ENCODE measurements at regions not wholly inside any gene's neighbourhood (a gene's known extent, or its start where the extent isn't known, plus 50 kb on each side); places are given as distances from the start of the nearest gene placed in this dataset.
A peak's percentile ranks its signal among the peaks of the same experiment; 100 is the strongest.

DNA sequence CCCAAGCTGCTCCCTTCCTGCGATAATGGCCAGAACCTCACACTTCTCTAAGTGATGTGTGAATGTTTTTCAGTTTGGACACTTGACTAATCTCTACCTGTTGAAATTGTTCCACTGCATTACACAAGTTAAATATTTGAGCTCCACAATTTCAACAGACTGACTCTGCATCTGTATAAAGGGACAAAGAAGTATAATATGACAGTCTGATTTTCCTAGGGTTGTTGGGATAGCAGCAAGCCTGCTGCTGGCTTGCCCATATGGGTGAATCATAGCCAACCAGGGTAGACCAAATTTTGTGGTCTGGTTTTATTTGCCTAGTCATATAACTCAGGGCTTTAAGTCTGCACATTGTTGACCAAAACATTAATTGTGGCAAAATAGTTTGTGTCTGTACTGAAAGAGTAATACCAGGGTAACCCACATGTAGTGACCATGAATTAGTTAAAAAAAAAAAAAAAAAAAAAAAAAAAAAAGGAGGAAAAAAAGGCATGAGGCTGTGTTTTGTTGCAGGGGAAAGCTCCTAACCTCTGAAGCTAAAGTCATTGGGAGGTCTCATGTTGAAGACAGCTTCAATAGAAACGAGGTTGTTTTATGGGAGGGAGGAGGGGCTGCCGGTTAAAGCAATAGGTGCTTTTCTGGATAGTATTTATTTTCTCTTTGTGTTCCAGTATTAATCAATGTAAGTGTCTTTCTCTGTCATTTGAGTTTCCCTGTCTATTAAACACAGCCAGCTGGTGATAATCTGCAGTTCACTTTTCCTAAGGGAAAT lies 534.2 kb downstream of the RAB28 start (continued):
- TF ChIP-seq CREB1 (IDR thresholded peaks at IDR 0.05) (no peak), CREB1 (CRISPR knock-in tag; IDR thresholded peaks at IDR 0.05) (peak; percentile 33; the same call in 1 of the 2 replicates), RXRB (CRISPR knock-in tag; IDR thresholded peaks at IDR 0.05; ENCODE audit: borderline replicate concordance) (0 out of 2 replicates have a peak, but pooled peaks have one; percentile 27), KLF6 (CRISPR knock-in tag; IDR thresholded peaks at IDR 0.05) (0 out of 2 replicates have a peak, but pooled peaks have one; percentile 64), TEAD2 (CRISPR knock-in tag; IDR thresholded peaks at IDR 0.05) (no peak), NAIF1 (CRISPR knock-in tag; IDR thresholded peaks at IDR 0.05; ENCODE audit: borderline replicate concordance) (no peak), MED8 (CRISPR knock-in tag; IDR thresholded peaks at IDR 0.05; ENCODE audit: insufficient replicate concordance) (no peak), ARNT2 (CRISPR knock-in tag; IDR thresholded peaks at IDR 0.05; ENCODE audit: low read depth) (no peak), POGZ (CRISPR knock-in tag; IDR thresholded peaks at IDR 0.05) (peak; percentile 51; the same call in 1 of the 2 replicates), SCMH1 (CRISPR knock-in tag; IDR thresholded peaks at IDR 0.05; ENCODE audit: borderline replicate concordance) (no peak), RELA (CRISPR knock-in tag; IDR thresholded peaks at IDR 0.05) (no peak), GPN1 (CRISPR knock-in tag; IDR thresholded peaks at IDR 0.05; ENCODE audit: borderline replicate concordance) (no peak), HMG20B (CRISPR knock-in tag; conservative IDR thresholded peaks at IDR 0.05) (peak; percentile 43; the same call in 1 of the 2 replicates), SOX5 (CRISPR knock-in tag; IDR thresholded peaks at IDR 0.05; ENCODE audit: borderline replicate concordance) (peak; percentile 65; the same call in 1 of the 2 replicates)
- TF ChIP-seq, protein P1, sequence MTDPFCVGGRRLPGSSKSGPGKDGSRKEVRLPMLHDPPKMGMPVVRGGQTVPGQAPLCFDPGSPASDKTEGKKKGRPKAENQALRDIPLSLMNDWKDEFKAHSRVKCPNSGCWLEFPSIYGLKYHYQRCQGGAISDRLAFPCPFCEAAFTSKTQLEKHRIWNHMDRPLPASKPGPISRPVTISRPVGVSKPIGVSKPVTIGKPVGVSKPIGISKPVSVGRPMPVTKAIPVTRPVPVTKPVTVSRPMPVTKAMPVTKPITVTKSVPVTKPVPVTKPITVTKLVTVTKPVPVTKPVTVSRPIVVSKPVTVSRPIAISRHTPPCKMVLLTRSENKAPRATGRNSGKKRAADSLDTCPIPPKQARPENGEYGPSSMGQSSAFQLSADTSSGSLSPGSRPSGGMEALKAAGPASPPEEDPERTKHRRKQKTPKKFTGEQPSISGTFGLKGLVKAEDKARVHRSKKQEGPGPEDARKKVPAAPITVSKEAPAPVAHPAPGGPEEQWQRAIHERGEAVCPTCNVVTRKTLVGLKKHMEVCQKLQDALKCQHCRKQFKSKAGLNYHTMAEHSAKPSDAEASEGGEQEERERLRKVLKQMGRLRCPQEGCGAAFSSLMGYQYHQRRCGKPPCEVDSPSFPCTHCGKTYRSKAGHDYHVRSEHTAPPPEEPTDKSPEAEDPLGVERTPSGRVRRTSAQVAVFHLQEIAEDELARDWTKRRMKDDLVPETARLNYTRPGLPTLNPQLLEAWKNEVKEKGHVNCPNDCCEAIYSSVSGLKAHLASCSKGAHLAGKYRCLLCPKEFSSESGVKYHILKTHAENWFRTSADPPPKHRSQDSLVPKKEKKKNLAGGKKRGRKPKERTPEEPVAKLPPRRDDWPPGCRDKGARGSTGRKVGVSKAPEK (CRISPR knock-in tag; IDR thresholded peaks at IDR 0.05; ENCODE audit: borderline replicate concordance): no peak
- TF ChIP-seq, protein P2, sequence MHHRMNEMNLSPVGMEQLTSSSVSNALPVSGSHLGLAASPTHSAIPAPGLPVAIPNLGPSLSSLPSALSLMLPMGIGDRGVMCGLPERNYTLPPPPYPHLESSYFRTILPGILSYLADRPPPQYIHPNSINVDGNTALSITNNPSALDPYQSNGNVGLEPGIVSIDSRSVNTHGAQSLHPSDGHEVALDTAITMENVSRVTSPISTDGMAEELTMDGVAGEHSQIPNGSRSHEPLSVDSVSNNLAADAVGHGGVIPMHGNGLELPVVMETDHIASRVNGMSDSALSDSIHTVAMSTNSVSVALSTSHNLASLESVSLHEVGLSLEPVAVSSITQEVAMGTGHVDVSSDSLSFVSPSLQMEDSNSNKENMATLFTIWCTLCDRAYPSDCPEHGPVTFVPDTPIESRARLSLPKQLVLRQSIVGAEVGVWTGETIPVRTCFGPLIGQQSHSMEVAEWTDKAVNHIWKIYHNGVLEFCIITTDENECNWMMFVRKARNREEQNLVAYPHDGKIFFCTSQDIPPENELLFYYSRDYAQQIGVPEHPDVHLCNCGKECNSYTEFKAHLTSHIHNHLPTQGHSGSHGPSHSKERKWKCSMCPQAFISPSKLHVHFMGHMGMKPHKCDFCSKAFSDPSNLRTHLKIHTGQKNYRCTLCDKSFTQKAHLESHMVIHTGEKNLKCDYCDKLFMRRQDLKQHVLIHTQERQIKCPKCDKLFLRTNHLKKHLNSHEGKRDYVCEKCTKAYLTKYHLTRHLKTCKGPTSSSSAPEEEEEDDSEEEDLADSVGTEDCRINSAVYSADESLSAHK (CRISPR knock-in tag; IDR thresholded peaks at IDR 0.05; ENCODE audit: borderline replicate concordance): no peak
- TF ChIP-seq, protein P3, sequence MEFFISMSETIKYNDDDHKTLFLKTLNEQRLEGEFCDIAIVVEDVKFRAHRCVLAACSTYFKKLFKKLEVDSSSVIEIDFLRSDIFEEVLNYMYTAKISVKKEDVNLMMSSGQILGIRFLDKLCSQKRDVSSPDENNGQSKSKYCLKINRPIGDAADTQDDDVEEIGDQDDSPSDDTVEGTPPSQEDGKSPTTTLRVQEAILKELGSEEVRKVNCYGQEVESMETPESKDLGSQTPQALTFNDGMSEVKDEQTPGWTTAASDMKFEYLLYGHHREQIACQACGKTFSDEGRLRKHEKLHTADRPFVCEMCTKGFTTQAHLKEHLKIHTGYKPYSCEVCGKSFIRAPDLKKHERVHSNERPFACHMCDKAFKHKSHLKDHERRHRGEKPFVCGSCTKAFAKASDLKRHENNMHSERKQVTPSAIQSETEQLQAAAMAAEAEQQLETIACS (CRISPR knock-in tag; IDR thresholded peaks at IDR 0.05): no peak
- TF ChIP-seq, protein P4, sequence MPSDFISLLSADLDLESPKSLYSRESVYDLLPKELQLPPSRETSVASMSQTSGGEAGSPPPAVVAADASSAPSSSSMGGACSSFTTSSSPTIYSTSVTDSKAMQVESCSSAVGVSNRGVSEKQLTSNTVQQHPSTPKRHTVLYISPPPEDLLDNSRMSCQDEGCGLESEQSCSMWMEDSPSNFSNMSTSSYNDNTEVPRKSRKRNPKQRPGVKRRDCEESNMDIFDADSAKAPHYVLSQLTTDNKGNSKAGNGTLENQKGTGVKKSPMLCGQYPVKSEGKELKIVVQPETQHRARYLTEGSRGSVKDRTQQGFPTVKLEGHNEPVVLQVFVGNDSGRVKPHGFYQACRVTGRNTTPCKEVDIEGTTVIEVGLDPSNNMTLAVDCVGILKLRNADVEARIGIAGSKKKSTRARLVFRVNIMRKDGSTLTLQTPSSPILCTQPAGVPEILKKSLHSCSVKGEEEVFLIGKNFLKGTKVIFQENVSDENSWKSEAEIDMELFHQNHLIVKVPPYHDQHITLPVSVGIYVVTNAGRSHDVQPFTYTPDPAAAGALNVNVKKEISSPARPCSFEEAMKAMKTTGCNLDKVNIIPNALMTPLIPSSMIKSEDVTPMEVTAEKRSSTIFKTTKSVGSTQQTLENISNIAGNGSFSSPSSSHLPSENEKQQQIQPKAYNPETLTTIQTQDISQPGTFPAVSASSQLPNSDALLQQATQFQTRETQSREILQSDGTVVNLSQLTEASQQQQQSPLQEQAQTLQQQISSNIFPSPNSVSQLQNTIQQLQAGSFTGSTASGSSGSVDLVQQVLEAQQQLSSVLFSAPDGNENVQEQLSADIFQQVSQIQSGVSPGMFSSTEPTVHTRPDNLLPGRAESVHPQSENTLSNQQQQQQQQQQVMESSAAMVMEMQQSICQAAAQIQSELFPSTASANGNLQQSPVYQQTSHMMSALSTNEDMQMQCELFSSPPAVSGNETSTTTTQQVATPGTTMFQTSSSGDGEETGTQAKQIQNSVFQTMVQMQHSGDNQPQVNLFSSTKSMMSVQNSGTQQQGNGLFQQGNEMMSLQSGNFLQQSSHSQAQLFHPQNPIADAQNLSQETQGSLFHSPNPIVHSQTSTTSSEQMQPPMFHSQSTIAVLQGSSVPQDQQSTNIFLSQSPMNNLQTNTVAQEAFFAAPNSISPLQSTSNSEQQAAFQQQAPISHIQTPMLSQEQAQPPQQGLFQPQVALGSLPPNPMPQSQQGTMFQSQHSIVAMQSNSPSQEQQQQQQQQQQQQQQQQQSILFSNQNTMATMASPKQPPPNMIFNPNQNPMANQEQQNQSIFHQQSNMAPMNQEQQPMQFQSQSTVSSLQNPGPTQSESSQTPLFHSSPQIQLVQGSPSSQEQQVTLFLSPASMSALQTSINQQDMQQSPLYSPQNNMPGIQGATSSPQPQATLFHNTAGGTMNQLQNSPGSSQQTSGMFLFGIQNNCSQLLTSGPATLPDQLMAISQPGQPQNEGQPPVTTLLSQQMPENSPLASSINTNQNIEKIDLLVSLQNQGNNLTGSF (CRISPR knock-in tag; IDR thresholded peaks at IDR 0.05): no peak

Data from HepG2 (cell line).